Ishikawa (cell line): ENCODE measurements at regions not wholly inside any gene's neighbourhood (a gene's known extent, or its start where the extent isn't known, plus 50 kb on each side); places are given as distances from the start of the nearest gene placed in this dataset.

ENCODE experiments used
- CEBPB ChIP-seq: IDR thresholded peaks from 2 replicates; pipeline ENCODE4 v1.6.1; 2012
- TF ChIP-seq, protein P1 (sequence below): IDR thresholded peaks from 2 replicates; pipeline ENCODE4 v1.6.1; 2012; ENCODE audit warnings: low read depth, mild to moderate bottlenecking

DNA sequence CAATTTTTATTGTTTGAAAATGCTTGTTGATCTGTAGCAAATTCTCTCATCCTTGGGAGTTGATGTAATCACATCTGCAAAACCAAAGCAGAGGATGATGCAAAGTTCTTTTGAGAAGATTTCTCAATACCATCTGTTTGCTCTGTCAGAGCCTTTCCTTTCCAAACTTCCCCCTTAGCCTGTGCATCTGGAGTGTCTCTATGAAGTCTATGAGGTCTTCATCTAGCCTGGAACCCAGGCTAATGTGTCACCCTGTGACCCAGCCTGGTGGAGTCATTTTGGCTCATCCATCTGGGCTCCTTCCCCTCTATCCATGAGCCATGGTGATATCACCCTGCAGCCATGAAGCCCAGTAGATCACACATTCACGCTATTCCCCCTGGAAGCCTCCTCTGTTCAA is 123.2 kb upstream of the SLC7A14 start:
- no peak for TF ChIP-seq CEBPB
- TF ChIP-seq, protein P1, sequence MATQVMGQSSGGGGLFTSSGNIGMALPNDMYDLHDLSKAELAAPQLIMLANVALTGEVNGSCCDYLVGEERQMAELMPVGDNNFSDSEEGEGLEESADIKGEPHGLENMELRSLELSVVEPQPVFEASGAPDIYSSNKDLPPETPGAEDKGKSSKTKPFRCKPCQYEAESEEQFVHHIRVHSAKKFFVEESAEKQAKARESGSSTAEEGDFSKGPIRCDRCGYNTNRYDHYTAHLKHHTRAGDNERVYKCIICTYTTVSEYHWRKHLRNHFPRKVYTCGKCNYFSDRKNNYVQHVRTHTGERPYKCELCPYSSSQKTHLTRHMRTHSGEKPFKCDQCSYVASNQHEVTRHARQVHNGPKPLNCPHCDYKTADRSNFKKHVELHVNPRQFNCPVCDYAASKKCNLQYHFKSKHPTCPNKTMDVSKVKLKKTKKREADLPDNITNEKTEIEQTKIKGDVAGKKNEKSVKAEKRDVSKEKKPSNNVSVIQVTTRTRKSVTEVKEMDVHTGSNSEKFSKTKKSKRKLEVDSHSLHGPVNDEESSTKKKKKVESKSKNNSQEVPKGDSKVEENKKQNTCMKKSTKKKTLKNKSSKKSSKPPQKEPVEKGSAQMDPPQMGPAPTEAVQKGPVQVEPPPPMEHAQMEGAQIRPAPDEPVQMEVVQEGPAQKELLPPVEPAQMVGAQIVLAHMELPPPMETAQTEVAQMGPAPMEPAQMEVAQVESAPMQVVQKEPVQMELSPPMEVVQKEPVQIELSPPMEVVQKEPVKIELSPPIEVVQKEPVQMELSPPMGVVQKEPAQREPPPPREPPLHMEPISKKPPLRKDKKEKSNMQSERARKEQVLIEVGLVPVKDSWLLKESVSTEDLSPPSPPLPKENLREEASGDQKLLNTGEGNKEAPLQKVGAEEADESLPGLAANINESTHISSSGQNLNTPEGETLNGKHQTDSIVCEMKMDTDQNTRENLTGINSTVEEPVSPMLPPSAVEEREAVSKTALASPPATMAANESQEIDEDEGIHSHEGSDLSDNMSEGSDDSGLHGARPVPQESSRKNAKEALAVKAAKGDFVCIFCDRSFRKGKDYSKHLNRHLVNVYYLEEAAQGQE: no peak
